Transverse colon (tissue), 3 donors: ENCODE measurements at regions not wholly inside any gene's neighbourhood (a gene's known extent, or its start where the extent isn't known, plus 50 kb on each side); places are given as distances from the start of the nearest gene placed in this dataset.

Experiments used
- EP300 ChIP-seq: sonication (generic); formaldehyde crosslinking; IDR thresholded peaks from one replicate; pipeline ENCODE4 v1.6.1; 2017; ENCODE audit warnings: antibody characterized with exemption, low read depth
- POLR2A ChIP-seq: fragments of 450-650 bp; IDR thresholded peaks from one replicate; pipeline ENCODE4 v1.6.1; 2016; ENCODE audit warnings: antibody characterized with exemption, mild to moderate bottlenecking, moderate library complexity
- TF ChIP-seq, protein P1 (sequence below), 5 experiments: fragments of 200-600 bp in 3 of 5; fragments of 450-650 bp in 2 of 5; sonication (generic) in 3 of 5; IDR thresholded peaks; 1 replicate in 2 of 5; 2 replicates in 3 of 5; pipeline ENCODE4 v1.5.1; 2016 to 2017; ENCODE audit warnings: antibody characterized with exemption in 5 of 5, inconsistent platforms in 3 of 5, mild to moderate bottlenecking in 2 of 5, moderate library complexity in 1 of 5

DNA sequence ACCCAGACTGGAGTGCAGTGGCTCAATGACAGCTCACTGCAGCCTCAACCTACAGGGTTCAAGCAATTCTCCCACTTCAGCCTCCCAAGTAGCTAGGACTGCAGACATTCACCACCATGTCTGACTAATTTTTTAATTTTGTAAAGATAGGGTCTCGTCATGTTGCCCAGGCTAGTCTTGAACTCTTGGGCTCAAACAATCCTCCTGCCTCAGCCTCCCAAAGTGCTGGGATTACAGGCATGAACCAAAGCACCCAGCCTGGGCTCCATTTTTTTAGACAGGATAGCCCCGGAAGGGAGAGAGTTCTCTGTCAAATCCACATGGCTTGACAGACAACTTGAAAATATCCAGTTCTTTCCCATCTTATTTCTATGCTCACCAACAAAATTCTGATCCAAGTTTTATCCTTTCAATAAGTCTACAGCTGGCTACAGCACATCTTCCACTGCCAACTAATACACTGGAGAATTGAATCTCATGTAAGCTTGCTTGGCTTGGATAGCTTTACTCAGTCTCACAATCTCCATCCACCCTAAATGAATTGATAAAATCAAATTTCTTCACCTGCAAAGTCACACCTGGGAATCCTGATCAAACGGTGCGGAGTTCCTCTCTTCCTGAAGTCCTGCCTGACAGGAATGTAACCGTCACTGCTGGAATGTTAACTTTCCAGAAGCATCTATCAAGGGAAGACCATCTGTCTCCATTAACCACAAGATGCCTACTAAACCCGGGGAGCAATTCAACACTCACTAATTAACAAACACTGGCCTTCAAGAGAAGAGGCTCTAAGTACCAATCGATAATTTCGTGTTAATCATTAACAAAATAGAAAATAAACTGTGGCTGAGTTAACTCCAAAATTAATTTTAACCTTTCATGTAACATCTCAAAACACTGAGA is 239.7 kb upstream of the MKLN1 start:
- no peak for TF ChIP-seq POLR2A
- TF ChIP-seq, protein P1, sequence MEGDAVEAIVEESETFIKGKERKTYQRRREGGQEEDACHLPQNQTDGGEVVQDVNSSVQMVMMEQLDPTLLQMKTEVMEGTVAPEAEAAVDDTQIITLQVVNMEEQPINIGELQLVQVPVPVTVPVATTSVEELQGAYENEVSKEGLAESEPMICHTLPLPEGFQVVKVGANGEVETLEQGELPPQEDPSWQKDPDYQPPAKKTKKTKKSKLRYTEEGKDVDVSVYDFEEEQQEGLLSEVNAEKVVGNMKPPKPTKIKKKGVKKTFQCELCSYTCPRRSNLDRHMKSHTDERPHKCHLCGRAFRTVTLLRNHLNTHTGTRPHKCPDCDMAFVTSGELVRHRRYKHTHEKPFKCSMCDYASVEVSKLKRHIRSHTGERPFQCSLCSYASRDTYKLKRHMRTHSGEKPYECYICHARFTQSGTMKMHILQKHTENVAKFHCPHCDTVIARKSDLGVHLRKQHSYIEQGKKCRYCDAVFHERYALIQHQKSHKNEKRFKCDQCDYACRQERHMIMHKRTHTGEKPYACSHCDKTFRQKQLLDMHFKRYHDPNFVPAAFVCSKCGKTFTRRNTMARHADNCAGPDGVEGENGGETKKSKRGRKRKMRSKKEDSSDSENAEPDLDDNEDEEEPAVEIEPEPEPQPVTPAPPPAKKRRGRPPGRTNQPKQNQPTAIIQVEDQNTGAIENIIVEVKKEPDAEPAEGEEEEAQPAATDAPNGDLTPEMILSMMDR (IDR thresholded peaks at IDR 0.05) = no peak
- TF ChIP-seq EP300 = no peak
